Neutrophil (primary cell): ENCODE measurements at regions not wholly inside any gene's neighbourhood (a gene's known extent, or its start where the extent isn't known, plus 50 kb on each side); places are given as distances from the start of the nearest gene placed in this dataset.

Source experiments
- H3K27ac ChIP-seq: fragments of 200-600 bp; sonication (generic); 2 replicates; pipeline ENCODE4 v1.5.1; 2016; ENCODE audit warnings: mild to moderate bottlenecking, moderate library complexity
- H3K27me3 ChIP-seq: fragments of 200-600 bp; sonication (generic); 2 replicates; pipeline ENCODE4 v1.6.0; 2016; ENCODE audit warnings: mild to moderate bottlenecking
- H3K36me3 ChIP-seq: fragments of 200-600 bp; sonication (generic); 2 replicates; pipeline ENCODE4 v1.5.1; 2017
- H3K4me1 ChIP-seq, 2 experiments: fragments of 200-600 bp in 1 of 2; sonication (generic) in 1 of 2; 1 replicate in 1 of 2; 2 replicates in 1 of 2; pipeline versions ENCODE4 v1.5.1 to v1.6.1; 2013 to 2016; ENCODE audit warnings: low read depth in 1 of 2, low read length in 1 of 2, mild to moderate bottlenecking in 1 of 2, moderate library complexity in 1 of 2; ENCODE audit not compliant: control insufficient read depth in 1 of 2, insufficient read depth in 1 of 2
- H3K4me3 ChIP-seq, 2 experiments: fragments of 200-600 bp in 1 of 2; sonication (generic) in 1 of 2; 1 replicate in 1 of 2; 2 replicates in 1 of 2; pipeline ENCODE4 v1.5.1; 2013 to 2016; ENCODE audit warnings: low read depth in 1 of 2, low read length in 1 of 2, mild to moderate bottlenecking in 1 of 2, moderate library complexity in 1 of 2
- H3K9me3 ChIP-seq: fragments of 200-600 bp; sonication (generic); 2 replicates; pipeline ENCODE4 v1.5.1; 2016
- CTCF ChIP-seq: fragments of 200-600 bp; sonication (generic); IDR thresholded peaks from 2 replicates; pipeline ENCODE4 v1.5.1; 2016; ENCODE audit warnings: antibody characterized with exemption

GRCh38 chr3:6435951-6436350, 425.0 kb upstream of the GRM7 start:
- Histone ChIP-seq H3K36me3 (no peaks in the 10 kb centered on the region), H3K9me3 (no peaks in the 10 kb centered on the region), H3K27ac (no peak overlapping the region), H3K27me3 (no peaks in the 10 kb centered on the region), H3K4me3 (no peak overlapping the region), H3K4me1 (no peaks in the 10 kb centered on the region)
- TF ChIP-seq CTCF: no peak

DNA sequence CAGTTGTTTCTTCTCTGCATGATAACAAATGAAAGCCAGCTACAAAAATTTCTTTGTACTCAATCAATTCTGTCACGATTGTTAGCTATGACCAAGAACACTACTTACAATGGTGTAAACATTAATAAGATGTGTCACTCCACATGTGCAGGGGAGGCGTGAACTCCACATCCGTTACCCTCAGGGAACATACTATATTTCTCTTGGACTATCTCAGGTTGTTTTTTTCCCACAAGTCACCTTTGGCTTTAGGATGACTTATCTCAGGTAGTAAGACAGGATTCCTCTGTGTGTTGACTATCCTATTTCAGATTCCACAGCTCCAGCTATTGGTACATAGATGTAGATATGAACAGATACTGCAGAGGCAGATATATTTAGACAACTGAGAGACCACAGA, 423.3 kb upstream of the GRM7 start:
- Histone ChIP-seq H3K36me3 (no peaks in the 10 kb centered on the region), H3K27me3 (no peaks in the 10 kb centered on the region), H3K4me3 (no peak overlapping the region), H3K9me3 (no peaks in the 10 kb centered on the region), H3K27ac (no peak overlapping the region), H3K4me1 (no peaks in the 10 kb centered on the region)
- TF ChIP-seq CTCF: no peak

- Histone ChIP-seq H3K9me3 (no peaks in the 10 kb centered on the region), H3K4me1 (no peaks in the 10 kb centered on the region), H3K36me3 (no peaks in the 10 kb centered on the region), H3K4me3 (no peak overlapping the region), H3K27me3 (no peaks in the 10 kb centered on the region), H3K27ac (no peak overlapping the region)
- no peak for TF ChIP-seq CTCF
These were observed 422.9 kb upstream of the GRM7 start for GRCh38 chr3:6438031-6438430.

GRCh38 chr3:6439226-6439625, 421.7 kb upstream of the GRM7 start:
- H3K27me3 ChIP-seq: no peaks in the 10 kb centered on the region
- no peaks in the 10 kb centered on the region for H3K4me1 ChIP-seq
- TF ChIP-seq CTCF: no peak
- H3K4me3 ChIP-seq: no peak overlapping the region
- no peaks in the 10 kb centered on the region for H3K9me3 ChIP-seq
- no peaks in the 10 kb centered on the region for H3K36me3 ChIP-seq
- H3K27ac ChIP-seq: no peak overlapping the region

- TF ChIP-seq CTCF: no peak
- no peaks in the 10 kb centered on the region for H3K4me1 ChIP-seq
- no peak overlapping the region for H3K27ac ChIP-seq
These were observed 421.1 kb upstream of the GRM7 start for GRCh38 chr3:6439824-6440223.

More at GRCh38 chr3:6439824-6440223, 421.1 kb upstream of the GRM7 start:
- Histone ChIP-seq H3K4me3 (no peak overlapping the region), H3K27me3 (no peaks in the 10 kb centered on the region), H3K9me3 (no peaks in the 10 kb centered on the region), H3K36me3 (no peaks in the 10 kb centered on the region)
